ENCODE measurements at regions not wholly inside any gene's neighbourhood (a gene's known extent, or its start where the extent isn't known, plus 50 kb on each side); places are given as distances from the start of the nearest gene placed in this dataset.

DNA sequence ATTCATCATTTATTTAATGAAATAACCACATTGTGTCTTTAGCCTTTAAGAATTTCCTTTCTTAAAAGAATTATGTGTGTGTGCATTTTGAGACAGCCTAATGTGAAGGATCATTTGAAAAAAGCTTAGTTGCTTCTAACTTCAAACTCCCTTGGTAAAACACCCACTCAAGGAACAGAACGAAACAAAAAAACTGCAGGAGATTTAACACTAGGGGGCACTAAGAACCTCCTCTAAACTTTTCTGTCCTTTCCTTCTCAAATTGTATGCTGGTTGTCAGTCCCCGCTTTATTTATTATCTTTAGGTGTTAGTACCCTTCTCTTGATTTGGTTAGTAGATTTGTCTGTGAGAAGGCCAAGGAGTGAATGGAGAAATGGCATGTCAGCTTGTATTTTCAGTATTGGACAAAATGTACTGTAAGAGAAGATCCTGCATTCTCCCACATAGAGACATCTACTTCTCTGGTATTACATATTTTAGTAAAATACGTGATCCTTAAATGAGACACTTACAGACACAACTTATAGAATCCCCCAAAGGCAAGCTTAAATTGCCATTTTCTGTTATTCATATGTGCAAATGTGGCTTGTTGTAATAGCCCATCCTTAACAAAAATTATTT lies 229.7 kb downstream of the MRPS30 start:
- TF ChIP-seq, protein P1, sequence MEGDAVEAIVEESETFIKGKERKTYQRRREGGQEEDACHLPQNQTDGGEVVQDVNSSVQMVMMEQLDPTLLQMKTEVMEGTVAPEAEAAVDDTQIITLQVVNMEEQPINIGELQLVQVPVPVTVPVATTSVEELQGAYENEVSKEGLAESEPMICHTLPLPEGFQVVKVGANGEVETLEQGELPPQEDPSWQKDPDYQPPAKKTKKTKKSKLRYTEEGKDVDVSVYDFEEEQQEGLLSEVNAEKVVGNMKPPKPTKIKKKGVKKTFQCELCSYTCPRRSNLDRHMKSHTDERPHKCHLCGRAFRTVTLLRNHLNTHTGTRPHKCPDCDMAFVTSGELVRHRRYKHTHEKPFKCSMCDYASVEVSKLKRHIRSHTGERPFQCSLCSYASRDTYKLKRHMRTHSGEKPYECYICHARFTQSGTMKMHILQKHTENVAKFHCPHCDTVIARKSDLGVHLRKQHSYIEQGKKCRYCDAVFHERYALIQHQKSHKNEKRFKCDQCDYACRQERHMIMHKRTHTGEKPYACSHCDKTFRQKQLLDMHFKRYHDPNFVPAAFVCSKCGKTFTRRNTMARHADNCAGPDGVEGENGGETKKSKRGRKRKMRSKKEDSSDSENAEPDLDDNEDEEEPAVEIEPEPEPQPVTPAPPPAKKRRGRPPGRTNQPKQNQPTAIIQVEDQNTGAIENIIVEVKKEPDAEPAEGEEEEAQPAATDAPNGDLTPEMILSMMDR (IDR thresholded peaks at IDR 0.05), result peak in 2 of 3 experiments; percentile 22 to 43
- TF ChIP-seq POLR2A (IDR thresholded peaks at IDR 0.05), result no peak
